ENCODE measurements at regions not wholly inside any gene's neighbourhood (a gene's known extent, or its start where the extent isn't known, plus 50 kb on each side); places are given as distances from the start of the nearest gene placed in this dataset.

- Histone ChIP-seq H3K9ac (ENCODE audit: low read depth, low read length) (no peak overlapping the region), H3K4me1 (ENCODE audit: control insufficient read depth, insufficient read depth, low read length) (peaks cover 29% of the 10 kb centered on the region), H3K9me3 (ENCODE audit: control insufficient read depth, insufficient read depth, low read length) (no peaks in the 10 kb centered on the region), H3K36me3 (ENCODE audit: control insufficient read depth, insufficient read depth, low read length) (no peaks in the 10 kb centered on the region), H3K27me3 (ENCODE audit: control insufficient read depth, insufficient read depth, low read length) (no peaks in the 10 kb centered on the region), H3K4me3 (ENCODE audit: low read depth, low read length) (no peak overlapping the region)
Measured at GRCh38 chr7:22566176-22566575, 66.2 kb upstream of the STEAP1B start.

GRCh38 chr7:22565315-22565811 is 65.4 kb upstream of the STEAP1B start:
- no peak overlapping the region for H3K9ac ChIP-seq (ENCODE audit: low read depth, low read length)
- H3K36me3 ChIP-seq (ENCODE audit: control insufficient read depth, insufficient read depth, low read length): no peaks in the 10 kb centered on the region
- no peaks in the 10 kb centered on the region for H3K9me3 ChIP-seq (ENCODE audit: control insufficient read depth, insufficient read depth, low read length)
- H3K4me3 ChIP-seq (ENCODE audit: low read depth, low read length): no peak overlapping the region
- H3K27me3 ChIP-seq (ENCODE audit: control insufficient read depth, insufficient read depth, low read length): no peaks in the 10 kb centered on the region
- H3K4me1 ChIP-seq (ENCODE audit: control insufficient read depth, insufficient read depth, low read length): peaks cover 29% of the 10 kb centered on the region

GRCh38 chr7:22564511-22565045 is 64.6 kb upstream of the STEAP1B start:
- peaks cover 34% of the 10 kb centered on the region for H3K4me1 ChIP-seq (ENCODE audit: control insufficient read depth, insufficient read depth, low read length)
- H3K36me3 ChIP-seq (ENCODE audit: control insufficient read depth, insufficient read depth, low read length): no peaks in the 10 kb centered on the region
- H3K9ac ChIP-seq (ENCODE audit: low read depth, low read length): no peak overlapping the region
- no peaks in the 10 kb centered on the region for H3K27me3 ChIP-seq (ENCODE audit: control insufficient read depth, insufficient read depth, low read length)
- H3K9me3 ChIP-seq (ENCODE audit: control insufficient read depth, insufficient read depth, low read length): no peaks in the 10 kb centered on the region
- H3K4me3 ChIP-seq (ENCODE audit: low read depth, low read length): no peak overlapping the region

- Histone ChIP-seq H3K36me3 (ENCODE audit: control insufficient read depth, insufficient read depth, low read length) (no peaks in the 10 kb centered on the region), H3K4me3 (ENCODE audit: low read depth, low read length) (no peak overlapping the region), H3K9me3 (ENCODE audit: control insufficient read depth, insufficient read depth, low read length) (no peaks in the 10 kb centered on the region), H3K9ac (ENCODE audit: low read depth, low read length) (no peak overlapping the region), H3K4me1 (ENCODE audit: control insufficient read depth, insufficient read depth, low read length) (peaks cover 40% of the 10 kb centered on the region), H3K27me3 (ENCODE audit: control insufficient read depth, insufficient read depth, low read length) (no peaks in the 10 kb centered on the region)
Measured at GRCh38 chr7:22563621-22564241, 63.7 kb upstream of the STEAP1B start.

GRCh38 chr7:22563032-22563501 is 63.1 kb upstream of the STEAP1B start:
- Histone ChIP-seq H3K4me1 (ENCODE audit: control insufficient read depth, insufficient read depth, low read length) (peaks cover 40% of the 10 kb centered on the region), H3K36me3 (ENCODE audit: control insufficient read depth, insufficient read depth, low read length) (no peaks in the 10 kb centered on the region), H3K9me3 (ENCODE audit: control insufficient read depth, insufficient read depth, low read length) (no peaks in the 10 kb centered on the region), H3K27me3 (ENCODE audit: control insufficient read depth, insufficient read depth, low read length) (no peaks in the 10 kb centered on the region), H3K4me3 (ENCODE audit: low read depth, low read length) (peak overlapping the region; percentile 5), H3K9ac (ENCODE audit: low read depth, low read length) (no peak overlapping the region)

- Histone ChIP-seq H3K36me3 (ENCODE audit: control insufficient read depth, insufficient read depth, low read length) (no peaks in the 10 kb centered on the region), H3K4me3 (ENCODE audit: low read depth, low read length) (peak overlapping the region; percentile 31), H3K4me1 (ENCODE audit: control insufficient read depth, insufficient read depth, low read length) (peaks cover 40% of the 10 kb centered on the region), H3K9me3 (ENCODE audit: control insufficient read depth, insufficient read depth, low read length) (no peaks in the 10 kb centered on the region), H3K27me3 (ENCODE audit: control insufficient read depth, insufficient read depth, low read length) (no peaks in the 10 kb centered on the region), H3K9ac (ENCODE audit: low read depth, low read length) (peak overlapping the region; percentile 14)
Measured at GRCh38 chr7:22561895-22562593, 62.1 kb upstream of the STEAP1B start.

- Histone ChIP-seq H3K9ac (ENCODE audit: low read depth, low read length) (peak overlapping the region; percentile 14), H3K9me3 (ENCODE audit: control insufficient read depth, insufficient read depth, low read length) (no peaks in the 10 kb centered on the region), H3K27me3 (ENCODE audit: control insufficient read depth, insufficient read depth, low read length) (no peaks in the 10 kb centered on the region), H3K4me3 (ENCODE audit: low read depth, low read length) (peak overlapping the region; percentile 31), H3K4me1 (ENCODE audit: control insufficient read depth, insufficient read depth, low read length) (peaks cover 40% of the 10 kb centered on the region), H3K36me3 (ENCODE audit: control insufficient read depth, insufficient read depth, low read length) (no peaks in the 10 kb centered on the region)
Measured at GRCh38 chr7:22561321-22561811, 61.4 kb upstream of the STEAP1B start.

GRCh38 chr7:22559829-22560489 is 60.0 kb upstream of the STEAP1B start:
- Histone ChIP-seq H3K36me3 (ENCODE audit: control insufficient read depth, insufficient read depth, low read length) (no peaks in the 10 kb centered on the region), H3K9ac (ENCODE audit: low read depth, low read length) (peak overlapping the region; percentile 38), H3K4me3 (ENCODE audit: low read depth, low read length) (no peak overlapping the region), H3K27me3 (ENCODE audit: control insufficient read depth, insufficient read depth, low read length) (no peaks in the 10 kb centered on the region), H3K4me1 (ENCODE audit: control insufficient read depth, insufficient read depth, low read length) (peaks cover 35% of the 10 kb centered on the region), H3K9me3 (ENCODE audit: control insufficient read depth, insufficient read depth, low read length) (no peaks in the 10 kb centered on the region)

GRCh38 chr7:22557167-22557566 is 57.2 kb upstream of the STEAP1B start:
- Histone ChIP-seq H3K9ac (ENCODE audit: low read depth, low read length) (no peak overlapping the region), H3K36me3 (ENCODE audit: control insufficient read depth, insufficient read depth, low read length) (no peaks in the 10 kb centered on the region), H3K4me1 (ENCODE audit: control insufficient read depth, insufficient read depth, low read length) (peaks cover 15% of the 10 kb centered on the region), H3K27me3 (ENCODE audit: control insufficient read depth, insufficient read depth, low read length) (no peaks in the 10 kb centered on the region), H3K9me3 (ENCODE audit: control insufficient read depth, insufficient read depth, low read length) (no peaks in the 10 kb centered on the region), H3K4me3 (ENCODE audit: low read depth, low read length) (no peak overlapping the region)

GRCh38 chr7:22555476-22555875 is 55.5 kb upstream of the STEAP1B start:
- Histone ChIP-seq H3K4me3 (ENCODE audit: low read depth, low read length) (no peak overlapping the region), H3K9ac (ENCODE audit: low read depth, low read length) (no peak overlapping the region), H3K27me3 (ENCODE audit: control insufficient read depth, insufficient read depth, low read length) (peaks cover 5% of the 10 kb centered on the region), H3K9me3 (ENCODE audit: control insufficient read depth, insufficient read depth, low read length) (no peaks in the 10 kb centered on the region), H3K36me3 (ENCODE audit: control insufficient read depth, insufficient read depth, low read length) (no peaks in the 10 kb centered on the region), H3K4me1 (ENCODE audit: control insufficient read depth, insufficient read depth, low read length) (peaks cover 11% of the 10 kb centered on the region)

GRCh38 chr7:22554184-22554583 is 54.2 kb upstream of the STEAP1B start:
- Histone ChIP-seq H3K4me1 (ENCODE audit: control insufficient read depth, insufficient read depth, low read length) (peaks cover 2% of the 10 kb centered on the region), H3K36me3 (ENCODE audit: control insufficient read depth, insufficient read depth, low read length) (no peaks in the 10 kb centered on the region), H3K4me3 (ENCODE audit: low read depth, low read length) (no peak overlapping the region), H3K27me3 (ENCODE audit: control insufficient read depth, insufficient read depth, low read length) (peaks cover 5% of the 10 kb centered on the region), H3K9me3 (ENCODE audit: control insufficient read depth, insufficient read depth, low read length) (no peaks in the 10 kb centered on the region), H3K9ac (ENCODE audit: low read depth, low read length) (no peak overlapping the region)
